CD4-positive, alpha-beta T cell treated with Interleukin-6 for 4 hours (primary cell): ENCODE measurements at regions not wholly inside any gene's neighbourhood (a gene's known extent, or its start where the extent isn't known, plus 50 kb on each side); places are given as distances from the start of the nearest gene placed in this dataset.
"Not testable (repeated sequence)": the region's sequence is repeated elsewhere in the genome, so short reads cannot be mapped to it uniquely, and the experiment has no call there.

Experiments used
- DNase-seq: peaks from one replicate; pipeline ENCODE4 v3.0.0-alpha.2; 2020; ENCODE audit warnings: mixed read lengths

- no peak for DNase-seq
These were observed 131.3 kb upstream of the CCDC180 start for GRCh38 chr9:97176206-97176605.

DNA sequence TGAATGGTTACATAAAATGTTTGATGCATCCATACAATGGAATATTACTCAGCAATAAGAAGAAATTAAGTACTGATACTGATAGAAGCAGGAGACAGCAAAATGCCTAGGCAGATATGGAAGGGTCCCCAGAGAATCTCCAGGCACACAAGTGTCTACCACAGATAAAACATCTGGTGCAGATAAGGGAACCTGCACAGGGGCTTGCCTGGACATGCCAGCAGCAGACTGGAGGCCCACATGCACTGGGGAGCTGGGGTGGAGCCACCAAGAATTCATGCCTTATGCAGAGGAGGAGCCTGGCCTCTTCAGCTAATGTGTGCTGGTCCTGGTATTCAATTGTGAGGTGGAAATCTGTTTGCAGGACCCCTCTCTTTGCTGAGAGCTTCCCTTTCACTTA is 129.2 kb upstream of the CTSV start:
- not testable (repeated sequence) for DNase-seq

DNA sequence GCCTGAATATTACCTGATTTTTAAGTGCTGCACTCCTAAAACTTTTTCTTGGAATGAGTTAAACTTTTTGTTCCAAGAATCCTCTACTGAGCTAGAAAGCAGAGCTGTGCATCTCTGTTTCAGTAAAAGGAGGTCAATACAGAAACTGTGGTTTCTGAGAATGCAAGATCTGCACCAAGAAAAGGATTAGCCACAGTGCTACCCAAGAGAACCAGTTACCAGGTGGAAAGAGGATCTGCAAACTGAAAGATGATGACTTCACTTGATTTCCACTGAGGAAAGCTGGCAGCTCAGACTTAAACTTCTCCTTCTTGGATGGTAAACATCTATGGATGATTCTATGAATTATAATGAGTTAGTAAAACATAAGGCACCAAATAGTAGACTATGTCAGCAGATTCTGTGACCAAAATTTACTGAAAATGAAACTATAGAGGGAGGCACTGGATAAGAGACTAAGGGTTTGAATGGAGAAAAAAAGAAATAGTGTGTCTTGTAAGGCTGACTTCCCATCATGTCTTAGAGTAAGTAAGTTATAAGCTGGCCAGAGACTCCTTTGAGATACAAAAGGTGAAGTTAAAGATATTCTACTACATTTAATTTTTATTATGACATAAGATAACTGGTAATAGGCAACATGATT is 127.7 kb upstream of the CTSV start:
- not testable (repeated sequence) for DNase-seq

DNA sequence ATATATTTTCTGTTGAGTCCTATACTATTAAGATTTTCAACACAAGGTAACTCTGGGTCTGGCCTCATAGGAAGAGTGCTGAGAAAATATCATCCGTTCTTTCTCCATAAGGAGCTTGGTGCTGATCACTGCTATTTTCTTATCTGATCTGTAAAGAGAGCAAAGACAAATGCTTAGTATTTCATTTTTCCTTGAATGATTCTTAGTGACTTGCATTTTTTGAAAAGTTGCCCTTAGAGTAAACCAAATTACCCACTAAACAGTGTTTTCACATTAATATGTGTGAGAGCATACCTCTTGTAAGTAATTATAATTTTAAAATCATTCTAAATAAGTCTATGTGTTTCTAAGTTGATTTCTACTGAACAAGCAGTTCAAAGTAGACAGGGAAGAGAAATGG is 121.3 kb upstream of the CTSV start:
- no peak for DNase-seq

DNA sequence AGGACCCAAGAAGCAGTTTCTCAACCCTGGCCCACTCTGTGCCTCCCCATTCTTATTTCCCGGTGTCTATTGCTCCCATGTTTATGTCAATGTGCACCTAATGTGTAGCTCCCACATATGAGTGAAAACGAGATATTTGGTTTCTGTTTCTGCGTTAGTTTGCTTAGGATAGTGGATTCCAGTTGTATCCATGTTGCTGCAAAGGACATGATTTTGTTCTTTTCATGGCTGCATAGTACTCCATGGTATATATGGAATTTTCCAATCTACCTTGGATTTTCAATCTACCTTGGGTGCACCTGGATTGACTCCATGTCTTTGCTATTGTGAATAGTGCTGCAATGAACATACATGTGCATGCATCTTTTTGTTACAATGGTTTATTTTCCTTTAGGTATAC is 119.8 kb upstream of the CTSV start:
- not testable (repeated sequence) for DNase-seq

DNA sequence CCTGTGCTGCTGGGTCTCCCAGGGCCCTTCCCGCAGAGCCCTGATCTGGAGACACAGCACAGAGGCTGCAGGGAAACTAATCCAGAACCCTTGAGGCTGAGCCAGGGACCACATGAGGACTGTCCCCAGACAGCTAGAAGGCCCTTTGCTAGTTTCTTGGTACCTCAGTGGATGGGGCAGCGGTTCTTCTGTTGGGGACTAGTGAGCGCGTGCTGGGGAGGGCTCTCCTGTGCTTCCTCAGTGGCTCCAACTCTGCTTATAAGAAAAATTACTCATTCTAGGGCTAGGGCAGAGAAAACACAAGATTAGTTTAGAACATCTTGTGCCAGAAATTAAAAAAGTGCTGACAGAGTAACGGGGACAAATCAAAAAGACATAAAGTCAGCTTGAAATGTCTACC is 116.5 kb upstream of the CTSV start:
- not testable (repeated sequence) for DNase-seq

GRCh38 chr9:97153967-97154366 is 115.0 kb upstream of the CTSV start:
- DNase-seq, result no peak

DNA sequence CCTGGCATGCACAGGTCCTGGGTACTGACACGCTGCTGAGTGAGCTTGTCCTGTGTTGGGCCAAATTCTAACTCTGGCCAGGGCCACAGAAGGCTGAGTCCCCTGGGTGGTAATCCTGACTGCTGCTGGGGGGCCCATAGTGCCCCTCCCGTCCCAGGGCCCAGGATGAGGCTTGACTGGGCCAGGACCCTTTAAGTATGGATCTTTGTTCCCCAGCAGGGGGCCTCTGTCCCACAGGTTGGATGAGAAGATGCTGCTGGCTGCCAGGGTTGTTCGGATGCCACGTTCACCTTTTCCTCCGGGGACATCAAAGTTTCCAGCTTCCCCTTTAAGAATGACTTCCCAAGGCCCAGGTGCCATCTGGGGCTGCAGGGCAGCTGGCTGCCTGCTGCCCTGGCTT is 114.2 kb upstream of the CTSV start:
- DNase-seq, result not testable (repeated sequence)

DNA sequence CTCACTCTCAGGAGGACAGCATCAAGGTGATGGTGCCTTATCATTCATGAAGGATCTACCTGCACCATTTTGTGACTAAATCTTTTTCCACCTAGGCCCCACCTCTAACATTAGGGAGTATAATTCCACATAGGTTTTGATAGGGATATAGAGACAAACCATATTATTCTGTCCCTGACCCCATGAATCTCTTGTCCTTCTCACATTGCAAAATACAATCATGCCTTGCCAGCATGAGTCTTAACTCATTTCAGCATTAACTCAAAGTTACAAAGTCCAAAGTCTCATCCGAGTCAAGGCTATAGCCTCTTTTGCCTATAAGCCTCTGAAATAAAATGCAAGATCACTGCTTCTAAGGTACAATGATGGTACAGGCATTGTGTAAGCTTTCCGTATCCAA is 111.5 kb upstream of the CTSV start:
- not testable (repeated sequence) for DNase-seq

DNA sequence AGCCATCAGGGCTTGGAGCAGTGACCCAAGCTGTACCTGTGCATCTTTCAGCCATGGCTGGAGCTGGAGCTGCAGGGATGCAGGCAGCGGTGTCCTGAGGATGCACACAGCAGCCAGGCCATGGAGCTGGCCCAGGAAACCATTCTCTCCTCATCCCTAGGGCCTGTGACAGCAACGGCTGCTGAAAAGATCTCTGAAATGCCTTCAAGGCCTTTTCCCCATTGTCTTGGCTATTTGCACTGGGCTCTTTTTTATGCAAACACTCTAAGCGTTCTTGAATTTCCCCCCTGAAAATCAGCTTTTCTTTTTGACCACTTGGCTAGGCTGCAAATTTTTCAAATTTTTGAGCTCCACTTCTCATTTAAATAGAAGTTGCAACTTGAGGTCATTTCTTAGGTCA is 109.5 kb upstream of the CTSV start:
- DNase-seq, result not testable (repeated sequence)

DNA sequence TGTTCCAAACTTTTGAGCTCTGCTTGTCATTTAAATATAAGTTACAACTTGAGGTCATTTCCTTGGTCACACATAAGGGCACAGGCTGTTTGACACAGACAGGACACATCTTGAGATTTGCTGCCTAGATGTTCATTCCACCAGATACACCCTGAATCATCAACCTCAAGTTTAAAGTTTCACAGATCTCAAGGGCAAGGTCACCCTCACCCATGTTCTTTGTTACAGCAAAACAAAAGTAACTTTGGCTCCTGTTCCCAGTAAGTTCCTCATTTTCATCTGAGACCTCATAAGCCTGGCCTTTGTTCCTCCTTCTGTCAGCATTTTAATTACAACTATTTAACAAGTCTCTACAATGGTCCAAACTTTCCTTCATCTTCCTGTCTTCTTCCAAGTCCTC is 106.7 kb upstream of the CTSV start:
- DNase-seq, result not testable (repeated sequence)

DNA sequence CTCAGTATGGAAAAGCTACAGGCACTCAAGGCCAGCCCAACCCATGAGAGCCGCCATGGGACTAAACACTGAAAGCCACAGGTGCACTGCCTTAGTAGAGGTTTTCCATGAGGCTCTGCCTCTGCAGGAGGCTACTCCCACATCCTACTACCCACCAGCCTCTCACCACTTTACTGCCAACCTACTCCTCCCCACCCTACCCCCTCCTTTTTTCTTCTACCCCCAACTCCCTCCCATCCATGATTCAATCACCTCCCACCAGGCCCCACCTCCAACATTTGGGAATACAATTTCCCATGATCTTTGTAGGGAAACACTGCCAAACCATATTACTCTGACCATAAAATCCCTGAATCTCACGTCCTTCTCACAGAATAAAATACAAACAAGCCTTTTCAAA is 101.6 kb upstream of the CTSV start:
- no peak for DNase-seq

DNA sequence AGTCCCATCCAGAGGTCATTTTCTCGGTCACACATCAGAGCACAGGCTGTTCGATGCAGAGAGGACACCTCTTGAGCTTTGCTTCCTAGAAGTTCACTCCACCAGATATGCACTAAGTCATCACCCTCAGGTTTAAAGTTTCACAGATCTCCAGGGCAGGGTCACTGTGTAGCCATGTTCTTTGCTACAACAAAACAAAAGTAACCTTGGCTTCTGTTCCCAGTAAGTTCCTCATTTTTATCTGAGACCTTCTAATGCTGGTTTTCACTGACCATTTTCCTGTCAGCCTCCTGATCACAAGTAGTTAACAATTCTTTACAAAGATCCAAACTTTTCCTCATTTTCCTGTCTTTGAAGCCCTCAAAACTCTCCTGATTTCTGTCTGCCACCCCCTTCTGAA is 97.5 kb upstream of the CTSV start:
- DNase-seq, result no peak

DNA sequence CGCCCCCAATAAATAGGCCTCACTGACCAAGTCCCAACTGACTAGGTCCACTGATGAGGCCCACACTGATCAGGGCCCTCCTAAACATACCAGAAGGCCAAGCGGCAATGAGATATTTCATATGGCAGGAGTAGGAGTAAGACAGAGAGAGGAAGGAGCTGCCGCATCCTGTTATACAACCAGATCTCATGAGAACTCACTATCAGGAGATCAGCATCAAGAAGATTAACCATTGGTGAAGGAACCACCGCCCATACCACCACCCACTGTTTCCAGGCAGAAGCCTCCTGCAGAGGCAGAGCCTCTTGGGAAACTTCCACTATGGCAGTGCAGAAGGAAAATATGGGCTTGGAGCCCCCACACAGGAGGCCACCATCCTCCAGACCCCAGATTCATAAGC is 95.0 kb upstream of the CTSV start:
- DNase-seq, result not testable (repeated sequence)

GRCh38 chr9:97132865-97133264 is 93.9 kb upstream of the CTSV start:
- DNase-seq, result no peak

DNA sequence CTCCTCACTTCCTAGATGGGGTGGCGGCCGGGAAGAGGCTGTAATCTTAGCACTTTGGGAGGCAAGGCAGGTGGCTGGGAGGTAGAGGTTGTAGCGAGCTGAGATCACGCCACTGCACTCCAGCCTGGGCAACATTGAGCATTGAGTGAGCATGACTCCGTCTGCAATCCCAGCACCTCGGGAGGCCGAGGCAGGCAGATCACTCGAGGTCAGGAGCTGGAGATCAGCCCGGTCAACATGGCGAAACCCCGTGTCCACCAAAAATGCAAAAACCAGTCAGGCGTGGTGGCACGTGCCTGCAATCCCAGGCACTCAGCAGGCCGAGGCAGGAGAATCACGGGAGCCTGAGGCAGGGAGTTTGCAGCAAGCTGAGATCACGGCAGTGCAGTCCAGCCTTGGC is 91.9 kb upstream of the CTSV start:
- not testable (repeated sequence) for DNase-seq

DNA sequence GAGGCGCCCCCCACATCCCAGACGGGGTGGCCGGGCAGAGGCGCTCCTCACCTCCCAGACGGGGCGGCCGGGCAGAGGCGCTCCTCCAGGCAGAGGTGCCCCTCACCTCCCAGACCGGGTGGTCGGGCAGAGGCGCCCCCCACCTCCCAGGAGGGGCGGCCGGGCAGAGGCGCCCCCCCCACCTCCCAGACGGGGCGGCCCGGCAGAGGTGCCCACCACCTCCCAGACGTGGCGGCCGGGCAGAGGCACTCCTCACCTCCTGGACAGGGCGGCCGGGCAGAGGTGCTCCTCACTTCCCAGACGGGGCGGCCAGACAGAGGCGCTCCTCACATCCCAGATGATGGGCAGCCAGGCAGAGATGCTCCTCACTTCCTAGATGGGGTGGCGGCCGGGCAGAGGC is 91.4 kb upstream of the CTSV start:
- not testable (repeated sequence) for DNase-seq

- DNase-seq, result no peak
These were observed 90.0 kb upstream of the CTSV start for GRCh38 chr9:97128919-97129318.

DNA sequence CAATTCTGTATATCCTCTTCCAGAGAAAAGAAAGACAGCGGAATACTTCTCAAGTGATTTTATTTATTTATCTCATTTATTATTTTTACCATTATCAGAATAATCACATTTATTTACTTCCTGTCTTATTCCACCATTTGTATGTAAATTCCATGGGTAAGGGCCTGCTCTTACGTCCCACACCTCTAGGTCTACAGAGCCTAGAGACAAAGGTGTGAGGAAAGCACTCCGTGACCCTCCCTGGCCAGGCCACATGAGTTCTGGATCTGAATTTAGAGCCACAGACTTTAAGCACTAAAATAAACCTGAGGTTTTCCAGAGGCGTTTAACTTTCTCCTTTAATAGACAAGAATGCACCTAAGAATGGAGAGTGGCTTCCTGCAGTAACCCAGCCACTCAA is 85.3 kb upstream of the CTSV start:
- DNase-seq, result no peak

- no peak for DNase-seq
These were observed 71.8 kb upstream of the CTSV start for GRCh38 chr9:97110696-97111095.

GRCh38 chr9:97109194-97109811 is 70.4 kb upstream of the CTSV start:
- peak; percentile 22 for DNase-seq

- DNase-seq, result not testable (repeated sequence)
These were observed 66.3 kb upstream of the CTSV start for GRCh38 chr9:97105220-97105619.

DNA sequence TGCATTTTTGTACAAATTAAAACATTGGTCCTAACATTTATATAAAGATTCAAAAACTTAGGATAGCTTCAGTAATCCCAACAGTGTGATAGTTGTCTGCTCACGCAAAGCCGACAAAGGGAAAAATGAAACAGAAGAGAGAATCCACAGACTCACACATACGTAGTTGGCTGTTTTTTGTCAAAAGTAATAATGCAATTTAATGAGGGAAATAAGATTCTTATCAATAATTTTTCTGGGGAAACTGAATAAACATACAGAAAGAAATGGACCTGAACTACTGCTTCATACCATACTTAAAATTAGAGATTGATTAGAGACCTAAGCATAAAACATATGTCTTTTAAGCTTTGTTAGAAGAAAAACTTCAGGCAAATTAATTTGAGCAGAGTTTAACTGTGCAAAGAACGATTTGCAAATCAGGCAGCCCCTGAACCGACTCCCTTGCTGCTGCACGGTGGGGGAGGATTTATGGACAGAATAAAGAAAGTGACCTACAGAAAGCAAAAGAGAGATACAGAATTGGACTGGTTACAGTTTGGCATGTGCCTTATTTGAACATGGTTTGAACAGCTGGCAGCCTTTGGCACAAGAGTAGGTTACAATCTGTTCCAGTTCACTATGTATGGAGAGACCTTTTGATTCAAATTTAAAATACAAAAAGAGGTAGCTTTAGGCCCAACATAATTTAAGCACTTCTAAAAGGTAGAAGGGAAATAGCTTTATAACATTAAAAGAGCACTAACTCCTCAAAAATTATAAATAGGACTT is 64.9 kb upstream of the CTSV start:
- not testable (repeated sequence) for DNase-seq

GRCh38 chr9:97099540-97099939 is 60.6 kb upstream of the CTSV start:
- not testable (repeated sequence) for DNase-seq
